ENCODE measurements at regions not wholly inside any gene's neighbourhood (a gene's known extent, or its start where the extent isn't known, plus 50 kb on each side); places are given as distances from the start of the nearest gene placed in this dataset.
A peak's percentile ranks its signal among the peaks of the same experiment; 100 is the strongest.

GRCh38 chr18:43797347-43797746 is 520.1 kb upstream of the SYT4 start:
- Histone ChIP-seq H3K9ac (ENCODE audit: low read length) (no peak overlapping the region), H2BK12ac (ENCODE audit: low read length in 2 of 2) (no peak overlapping the region), H2BK15ac (ENCODE audit: low read depth, poor library complexity, severe bottlenecking) (no peak overlapping the region), H2AK5ac (ENCODE audit: low read length, severe bottlenecking) (no peak overlapping the region), H3K18ac (ENCODE audit: low read depth in 1 of 2, low read length in 2 of 2) (no peak overlapping the region), H3K4me2 (ENCODE audit: low read length, poor library complexity, severe bottlenecking) (no peak overlapping the region), H3K79me1 (replicated peaks; ENCODE audit: low read length, poor library complexity, severe bottlenecking) (no peaks in the 10 kb centered on the region), H2AFZ (ENCODE audit: low read depth, low read length) (no peak overlapping the region), H3K14ac (ENCODE audit: low read length in 2 of 2) (no peak overlapping the region), H3K23ac (ENCODE audit: low read length in 2 of 2) (no peak overlapping the region), H3K4me3 (ENCODE audit: insufficient read depth in 1 of 2, low read depth in 1 of 2, low read length in 2 of 2) (no peak overlapping the region), H4K8ac (ENCODE audit: low read length) (no peak overlapping the region), H3K4me1 (ENCODE audit: control insufficient read depth, insufficient read depth, low read depth, low read length) (no peaks in the 10 kb centered on the region), H3K4ac (ENCODE audit: low read depth in 1 of 2, low read length in 2 of 2) (no peak overlapping the region), H3K27ac (ENCODE audit: low read length, poor library complexity, severe bottlenecking) (no peak overlapping the region), H4K91ac (ENCODE audit: low read length) (no peak overlapping the region), H3K36me3 (ENCODE audit: control insufficient read depth in 1 of 2, insufficient read depth in 2 of 2, low read depth in 1 of 2, low read length in 2 of 2) (no peaks in the 10 kb centered on the region), H2BK5ac (ENCODE audit: low read depth, low read length, poor library complexity, severe bottlenecking) (no peak overlapping the region), H3K9me3 (ENCODE audit: control insufficient read depth, low read length) (peaks cover 6% of the 10 kb centered on the region), H2BK120ac (ENCODE audit: low read depth, low read length) (no peak overlapping the region), H3K27me3 (ENCODE audit: control insufficient read depth in 1 of 2, insufficient read depth in 1 of 2, low read length in 2 of 2) (no peaks in the 10 kb centered on the region)
- 100% methylated on average over 1 of the region's 1 CpG for WGBS
- DNase-seq, result no peak

- Histone ChIP-seq H3K4ac (ENCODE audit: low read depth in 1 of 2, low read length in 2 of 2) (no peak overlapping the region), H3K14ac (ENCODE audit: low read length in 2 of 2) (no peak overlapping the region), H4K8ac (ENCODE audit: low read length) (no peak overlapping the region), H3K9me3 (ENCODE audit: control insufficient read depth, low read length) (peaks cover 18% of the 10 kb centered on the region), H2AK5ac (ENCODE audit: low read length, severe bottlenecking) (no peak overlapping the region), H3K23ac (ENCODE audit: low read length in 2 of 2) (no peak overlapping the region), H3K36me3 (ENCODE audit: control insufficient read depth in 1 of 2, insufficient read depth in 2 of 2, low read depth in 1 of 2, low read length in 2 of 2) (no peaks in the 10 kb centered on the region), H2BK120ac (ENCODE audit: low read depth, low read length) (no peak overlapping the region), H2BK5ac (ENCODE audit: low read depth, low read length, poor library complexity, severe bottlenecking) (no peak overlapping the region), H3K4me3 (ENCODE audit: insufficient read depth in 1 of 2, low read depth in 1 of 2, low read length in 2 of 2) (no peak overlapping the region), H2BK12ac (ENCODE audit: low read length in 2 of 2) (no peak overlapping the region), H3K4me2 (ENCODE audit: low read length, poor library complexity, severe bottlenecking) (no peak overlapping the region), H3K4me1 (ENCODE audit: control insufficient read depth, insufficient read depth, low read depth, low read length) (no peaks in the 10 kb centered on the region), H2BK15ac (ENCODE audit: low read depth, poor library complexity, severe bottlenecking) (no peak overlapping the region), H3K18ac (ENCODE audit: low read depth in 1 of 2, low read length in 2 of 2) (no peak overlapping the region), H4K91ac (ENCODE audit: low read length) (no peak overlapping the region), H3K79me1 (replicated peaks; ENCODE audit: low read length, poor library complexity, severe bottlenecking) (no peaks in the 10 kb centered on the region), H3K9ac (ENCODE audit: low read length) (no peak overlapping the region), H3K27ac (ENCODE audit: low read length, poor library complexity, severe bottlenecking) (no peak overlapping the region), H2AFZ (ENCODE audit: low read depth, low read length) (no peak overlapping the region), H3K27me3 (ENCODE audit: control insufficient read depth in 1 of 2, insufficient read depth in 1 of 2, low read length in 2 of 2) (no peaks in the 10 kb centered on the region)
- DNase-seq, result no peak
- WGBS, result 95% methylated on average over 3 of the region's 4 CpGs
Measured at GRCh38 chr18:43800584-43800983, 523.3 kb upstream of the SYT4 start.

GRCh38 chr18:43805646-43806194 is 528.4 kb upstream of the SYT4 start:
- no peak overlapping the region for H3K27ac ChIP-seq (ENCODE audit: low read length, poor library complexity, severe bottlenecking)
- no peaks in the 10 kb centered on the region for H3K4me1 ChIP-seq (ENCODE audit: control insufficient read depth, insufficient read depth, low read depth, low read length)
- no peaks in the 10 kb centered on the region for H3K27me3 ChIP-seq (ENCODE audit: control insufficient read depth in 1 of 2, insufficient read depth in 1 of 2, low read length in 2 of 2)

GRCh38 chr18:43812627-43813026 is 535.3 kb upstream of the SYT4 start:
- Histone ChIP-seq H2BK12ac (ENCODE audit: low read length in 2 of 2) (no peak overlapping the region), H3K27me3 (ENCODE audit: control insufficient read depth in 1 of 2, insufficient read depth in 1 of 2, low read length in 2 of 2) (no peaks in the 10 kb centered on the region), H2AFZ (ENCODE audit: low read depth, low read length) (no peak overlapping the region), H3K18ac (ENCODE audit: low read depth in 1 of 2, low read length in 2 of 2) (no peak overlapping the region), H3K4me1 (ENCODE audit: control insufficient read depth, insufficient read depth, low read depth, low read length) (no peaks in the 10 kb centered on the region), H3K14ac (ENCODE audit: low read length in 2 of 2) (no peak overlapping the region), H2AK5ac (ENCODE audit: low read length, severe bottlenecking) (no peak overlapping the region), H3K4ac (ENCODE audit: low read depth in 1 of 2, low read length in 2 of 2) (no peak overlapping the region), H4K8ac (ENCODE audit: low read length) (no peak overlapping the region), H3K79me1 (replicated peaks; ENCODE audit: low read length, poor library complexity, severe bottlenecking) (no peaks in the 10 kb centered on the region), H2BK15ac (ENCODE audit: low read depth, poor library complexity, severe bottlenecking) (no peak overlapping the region), H3K23ac (ENCODE audit: low read length in 2 of 2) (no peak overlapping the region), H3K9me3 (ENCODE audit: control insufficient read depth, low read length) (peaks cover 12% of the 10 kb centered on the region), H3K27ac (ENCODE audit: low read length, poor library complexity, severe bottlenecking) (no peak overlapping the region), H4K91ac (ENCODE audit: low read length) (no peak overlapping the region), H3K4me2 (ENCODE audit: low read length, poor library complexity, severe bottlenecking) (no peak overlapping the region), H3K36me3 (ENCODE audit: control insufficient read depth in 1 of 2, insufficient read depth in 2 of 2, low read depth in 1 of 2, low read length in 2 of 2) (no peaks in the 10 kb centered on the region), H3K9ac (ENCODE audit: low read length) (no peak overlapping the region), H2BK5ac (ENCODE audit: low read depth, low read length, poor library complexity, severe bottlenecking) (no peak overlapping the region), H2BK120ac (ENCODE audit: low read depth, low read length) (no peak overlapping the region), H3K4me3 (ENCODE audit: insufficient read depth in 1 of 2, low read depth in 1 of 2, low read length in 2 of 2) (no peak overlapping the region)
- DNase-seq, result no peak
- no CpG with 5 or more reads among the region's 1 CpG for WGBS

More at GRCh38 chr18:43805646-43806194, 528.4 kb upstream of the SYT4 start:
- Histone ChIP-seq H3K23ac (ENCODE audit: low read length in 2 of 2) (no peak overlapping the region), H4K91ac (ENCODE audit: low read length) (no peak overlapping the region), H3K18ac (ENCODE audit: low read depth in 1 of 2, low read length in 2 of 2) (peak overlapping the region in 1 of 2 experiments; percentile 21), H3K4ac (ENCODE audit: low read depth in 1 of 2, low read length in 2 of 2) (no peak overlapping the region), H3K14ac (ENCODE audit: low read length in 2 of 2) (no peak overlapping the region), H4K8ac (ENCODE audit: low read length) (no peak overlapping the region), H2BK5ac (ENCODE audit: low read depth, low read length, poor library complexity, severe bottlenecking) (no peak overlapping the region), H3K4me2 (ENCODE audit: low read length, poor library complexity, severe bottlenecking) (no peak overlapping the region), H2BK15ac (ENCODE audit: low read depth, poor library complexity, severe bottlenecking) (no peak overlapping the region), H3K9ac (ENCODE audit: low read length) (no peak overlapping the region), H3K4me3 (ENCODE audit: insufficient read depth in 1 of 2, low read depth in 1 of 2, low read length in 2 of 2) (no peak overlapping the region), H3K79me1 (replicated peaks; ENCODE audit: low read length, poor library complexity, severe bottlenecking) (no peaks in the 10 kb centered on the region), H2AK5ac (ENCODE audit: low read length, severe bottlenecking) (no peak overlapping the region), H3K36me3 (ENCODE audit: control insufficient read depth in 1 of 2, insufficient read depth in 2 of 2, low read depth in 1 of 2, low read length in 2 of 2) (no peaks in the 10 kb centered on the region), H2BK120ac (ENCODE audit: low read depth, low read length) (peak overlapping the region; percentile 49), H3K9me3 (ENCODE audit: control insufficient read depth, low read length) (peaks cover 18% of the 10 kb centered on the region), H2BK12ac (ENCODE audit: low read length in 2 of 2) (no peak overlapping the region), H2AFZ (ENCODE audit: low read depth, low read length) (no peak overlapping the region)
- WGBS, result 11% methylated on average over 4 of the region's 5 CpGs
- DNase-seq, result peak; percentile 79
